OCI-LY3 (cell line): ENCODE measurements at regions not wholly inside any gene's neighbourhood (a gene's known extent, or its start where the extent isn't known, plus 50 kb on each side); places are given as distances from the start of the nearest gene placed in this dataset.

Experiments
- CTCF ChIP-seq: fragments of 200-600, 300-600 bp; sonication (generic); IDR thresholded peaks from 2 replicates; pipeline ENCODE4 v1.5.1; 2014; ENCODE audit warnings: antibody characterized with exemption, low read length, low read depth
- EZH2phosphoT487 ChIP-seq: fragments of 200-600 bp; shearing (Covaris generic); IDR thresholded peaks from 2 replicates; pipeline ENCODE4 v1.6.1; 2018; ENCODE audit warnings: antibody characterized with exemption, mixed run types, low read depth

- TF ChIP-seq CTCF, result no peak
- no peak for TF ChIP-seq EZH2phosphoT487
Observed at GRCh38 chr3:164478323-164478722, 600.0 kb downstream of the SI start.
